GM12878 (cell line): ENCODE measurements at regions not wholly inside any gene's neighbourhood (a gene's known extent, or its start where the extent isn't known, plus 50 kb on each side); places are given as distances from the start of the nearest gene placed in this dataset.

Experiments
- EGR1 ChIP-seq, 2 experiments: IDR thresholded peaks; 1 replicate in 1 of 2; 2 replicates in 1 of 2; pipeline ENCODE4 v1.6.1; 2011 to 2012; ENCODE audit warnings: low read depth in 2 of 2, low read length in 2 of 2, borderline replicate concordance in 1 of 2, mild to moderate bottlenecking in 1 of 2, moderate library complexity in 1 of 2
- IRF4 ChIP-seq: IDR thresholded peaks from 2 replicates; pipeline ENCODE4 v1.6.1; 2011; ENCODE audit warnings: low read depth, low read length
- RUNX3 ChIP-seq: IDR thresholded peaks from 2 replicates; pipeline ENCODE4 v1.6.1; 2012; ENCODE audit warnings: low read length, inconsistent platforms
- ZBTB33 ChIP-seq: fragments of 450-650 bp; IDR thresholded peaks from 2 replicates; pipeline ENCODE4 v1.6.1; 2017; ENCODE audit warnings: mild to moderate bottlenecking
- TF ChIP-seq, protein P1 (sequence below): fragments of 450-650 bp; conservative IDR thresholded peaks from 2 replicates; pipeline ENCODE4 v1.6.1; 2017; ENCODE audit warnings: mild to moderate bottlenecking, moderate library complexity
- TF ChIP-seq, protein P2 (sequence below): IDR thresholded peaks from 2 replicates; pipeline ENCODE4 v1.6.1; 2012; ENCODE audit warnings: mild to moderate bottlenecking, low read depth, low read length

DNA sequence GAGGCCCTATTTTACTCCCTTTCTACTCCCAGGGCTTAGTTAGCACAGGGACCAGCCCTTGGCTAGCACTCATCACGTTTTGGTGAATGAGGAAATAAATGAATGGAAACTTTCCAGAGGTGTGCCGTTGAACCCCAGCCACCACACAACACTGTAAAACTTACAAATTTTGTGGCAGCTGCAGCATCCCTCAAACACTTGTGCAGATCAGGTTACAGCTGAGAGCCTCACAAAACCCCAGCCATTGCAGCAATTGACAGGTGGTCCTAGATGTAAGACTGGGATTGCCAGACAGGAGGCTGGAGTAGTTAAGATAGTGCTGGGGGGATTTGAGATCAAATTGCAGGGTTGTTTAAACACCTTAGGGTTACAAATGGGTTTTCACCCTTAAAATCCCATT lies 482.2 kb upstream of the KIF2A start (continued):
- TF ChIP-seq, protein P1, sequence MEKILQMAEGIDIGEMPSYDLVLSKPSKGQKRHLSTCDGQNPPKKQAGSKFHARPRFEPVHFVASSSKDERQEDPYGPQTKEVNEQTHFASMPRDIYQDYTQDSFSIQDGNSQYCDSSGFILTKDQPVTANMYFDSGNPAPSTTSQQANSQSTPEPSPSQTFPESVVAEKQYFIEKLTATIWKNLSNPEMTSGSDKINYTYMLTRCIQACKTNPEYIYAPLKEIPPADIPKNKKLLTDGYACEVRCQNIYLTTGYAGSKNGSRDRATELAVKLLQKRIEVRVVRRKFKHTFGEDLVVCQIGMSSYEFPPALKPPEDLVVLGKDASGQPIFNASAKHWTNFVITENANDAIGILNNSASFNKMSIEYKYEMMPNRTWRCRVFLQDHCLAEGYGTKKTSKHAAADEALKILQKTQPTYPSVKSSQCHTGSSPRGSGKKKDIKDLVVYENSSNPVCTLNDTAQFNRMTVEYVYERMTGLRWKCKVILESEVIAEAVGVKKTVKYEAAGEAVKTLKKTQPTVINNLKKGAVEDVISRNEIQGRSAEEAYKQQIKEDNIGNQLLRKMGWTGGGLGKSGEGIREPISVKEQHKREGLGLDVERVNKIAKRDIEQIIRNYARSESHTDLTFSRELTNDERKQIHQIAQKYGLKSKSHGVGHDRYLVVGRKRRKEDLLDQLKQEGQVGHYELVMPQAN, result no peak
- TF ChIP-seq, protein P2, sequence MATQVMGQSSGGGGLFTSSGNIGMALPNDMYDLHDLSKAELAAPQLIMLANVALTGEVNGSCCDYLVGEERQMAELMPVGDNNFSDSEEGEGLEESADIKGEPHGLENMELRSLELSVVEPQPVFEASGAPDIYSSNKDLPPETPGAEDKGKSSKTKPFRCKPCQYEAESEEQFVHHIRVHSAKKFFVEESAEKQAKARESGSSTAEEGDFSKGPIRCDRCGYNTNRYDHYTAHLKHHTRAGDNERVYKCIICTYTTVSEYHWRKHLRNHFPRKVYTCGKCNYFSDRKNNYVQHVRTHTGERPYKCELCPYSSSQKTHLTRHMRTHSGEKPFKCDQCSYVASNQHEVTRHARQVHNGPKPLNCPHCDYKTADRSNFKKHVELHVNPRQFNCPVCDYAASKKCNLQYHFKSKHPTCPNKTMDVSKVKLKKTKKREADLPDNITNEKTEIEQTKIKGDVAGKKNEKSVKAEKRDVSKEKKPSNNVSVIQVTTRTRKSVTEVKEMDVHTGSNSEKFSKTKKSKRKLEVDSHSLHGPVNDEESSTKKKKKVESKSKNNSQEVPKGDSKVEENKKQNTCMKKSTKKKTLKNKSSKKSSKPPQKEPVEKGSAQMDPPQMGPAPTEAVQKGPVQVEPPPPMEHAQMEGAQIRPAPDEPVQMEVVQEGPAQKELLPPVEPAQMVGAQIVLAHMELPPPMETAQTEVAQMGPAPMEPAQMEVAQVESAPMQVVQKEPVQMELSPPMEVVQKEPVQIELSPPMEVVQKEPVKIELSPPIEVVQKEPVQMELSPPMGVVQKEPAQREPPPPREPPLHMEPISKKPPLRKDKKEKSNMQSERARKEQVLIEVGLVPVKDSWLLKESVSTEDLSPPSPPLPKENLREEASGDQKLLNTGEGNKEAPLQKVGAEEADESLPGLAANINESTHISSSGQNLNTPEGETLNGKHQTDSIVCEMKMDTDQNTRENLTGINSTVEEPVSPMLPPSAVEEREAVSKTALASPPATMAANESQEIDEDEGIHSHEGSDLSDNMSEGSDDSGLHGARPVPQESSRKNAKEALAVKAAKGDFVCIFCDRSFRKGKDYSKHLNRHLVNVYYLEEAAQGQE, result no peak
- TF ChIP-seq EGR1 (IDR thresholded peaks at IDR 0.05; ENCODE audit: borderline replicate concordance in 1 of 2, low read depth in 2 of 2, low read length in 2 of 2), result no peak
- no peak for TF ChIP-seq IRF4
- no peak for TF ChIP-seq ZBTB33
- no peak for TF ChIP-seq RUNX3
